PFSK-1 (cell line): ENCODE measurements at regions not wholly inside any gene's neighbourhood (a gene's known extent, or its start where the extent isn't known, plus 50 kb on each side); places are given as distances from the start of the nearest gene placed in this dataset.

Source experiments
- FOXP2 ChIP-seq: optimal IDR thresholded peaks from 2 replicates; pipeline ENCODE3; 2011; ENCODE audit warnings: borderline replicate concordance, control low read depth, inconsistent platforms; ENCODE audit not compliant: insufficient read depth; ENCODE audit errors: extremely low read length, extremely low read depth
- POLR2AphosphoS5 ChIP-seq: IDR thresholded peaks from 2 replicates; pipeline ENCODE4 v1.6.1; 2012; ENCODE audit warnings: low read depth, mild to moderate bottlenecking, control low read depth, low read length, moderate library complexity
- SIN3A ChIP-seq: IDR thresholded peaks from 2 replicates; pipeline ENCODE4 v1.6.1; 2012; ENCODE audit warnings: mild to moderate bottlenecking, low read length, moderate library complexity, borderline replicate concordance; ENCODE audit not compliant: insufficient read depth
- TAF1 ChIP-seq: IDR thresholded peaks from 2 replicates; pipeline ENCODE4 v1.6.1; 2012; ENCODE audit warnings: low read length, control low read depth, borderline replicate concordance; ENCODE audit not compliant: insufficient read depth
- TF ChIP-seq, protein P1 (sequence below), 2 experiments: IDR thresholded peaks; 2 replicates each; pipeline versions ENCODE4 v1.6.1 to v1.8.0; 2011 to 2012; ENCODE audit warnings: low read depth in 2 of 2, low read length in 2 of 2, control low read depth in 1 of 2, inconsistent platforms in 1 of 2, mild to moderate bottlenecking in 1 of 2, moderate library complexity in 1 of 2; ENCODE audit not compliant: insufficient read depth in 1 of 2

DNA sequence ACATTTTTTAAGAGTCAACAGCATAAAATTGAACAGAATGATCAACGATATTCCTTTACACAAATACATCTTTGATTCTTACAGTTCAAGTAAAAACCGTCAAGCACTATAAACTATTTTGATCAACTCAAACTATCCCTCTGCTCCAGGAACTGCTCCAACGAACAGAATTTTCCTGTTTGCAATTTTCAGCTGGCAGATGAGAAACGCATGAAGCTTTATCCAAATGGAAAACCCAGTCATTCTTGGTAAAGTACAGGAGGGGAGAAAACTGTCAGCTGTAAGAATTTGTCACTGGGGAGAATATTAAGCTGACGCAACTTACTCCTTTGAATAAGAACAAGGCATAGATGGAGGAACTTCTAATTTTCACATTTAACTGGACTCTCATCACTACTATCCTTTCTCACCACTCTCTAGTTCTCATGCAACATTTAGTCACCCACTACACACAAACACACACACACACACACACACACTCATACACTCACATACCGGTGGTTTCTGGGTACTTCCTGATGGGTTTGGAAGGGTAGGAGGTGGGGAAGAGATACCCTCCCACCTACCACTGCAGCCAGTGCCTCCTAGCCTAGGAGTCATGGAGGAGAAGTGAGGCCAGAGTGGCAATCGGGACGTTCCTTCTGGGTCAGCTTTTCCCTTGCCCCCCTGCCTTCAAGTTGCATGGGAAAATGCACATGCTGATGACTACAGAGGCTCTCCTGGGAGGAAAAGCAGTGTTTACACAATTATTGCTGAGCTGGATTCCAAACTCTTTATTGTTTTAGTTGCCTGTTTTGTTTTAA is 54.0 kb upstream of the SPATS2L start:
- TF ChIP-seq POLR2AphosphoS5 = no peak
- TF ChIP-seq FOXP2 = no peak
- no peak for TF ChIP-seq SIN3A
- TF ChIP-seq, protein P1, sequence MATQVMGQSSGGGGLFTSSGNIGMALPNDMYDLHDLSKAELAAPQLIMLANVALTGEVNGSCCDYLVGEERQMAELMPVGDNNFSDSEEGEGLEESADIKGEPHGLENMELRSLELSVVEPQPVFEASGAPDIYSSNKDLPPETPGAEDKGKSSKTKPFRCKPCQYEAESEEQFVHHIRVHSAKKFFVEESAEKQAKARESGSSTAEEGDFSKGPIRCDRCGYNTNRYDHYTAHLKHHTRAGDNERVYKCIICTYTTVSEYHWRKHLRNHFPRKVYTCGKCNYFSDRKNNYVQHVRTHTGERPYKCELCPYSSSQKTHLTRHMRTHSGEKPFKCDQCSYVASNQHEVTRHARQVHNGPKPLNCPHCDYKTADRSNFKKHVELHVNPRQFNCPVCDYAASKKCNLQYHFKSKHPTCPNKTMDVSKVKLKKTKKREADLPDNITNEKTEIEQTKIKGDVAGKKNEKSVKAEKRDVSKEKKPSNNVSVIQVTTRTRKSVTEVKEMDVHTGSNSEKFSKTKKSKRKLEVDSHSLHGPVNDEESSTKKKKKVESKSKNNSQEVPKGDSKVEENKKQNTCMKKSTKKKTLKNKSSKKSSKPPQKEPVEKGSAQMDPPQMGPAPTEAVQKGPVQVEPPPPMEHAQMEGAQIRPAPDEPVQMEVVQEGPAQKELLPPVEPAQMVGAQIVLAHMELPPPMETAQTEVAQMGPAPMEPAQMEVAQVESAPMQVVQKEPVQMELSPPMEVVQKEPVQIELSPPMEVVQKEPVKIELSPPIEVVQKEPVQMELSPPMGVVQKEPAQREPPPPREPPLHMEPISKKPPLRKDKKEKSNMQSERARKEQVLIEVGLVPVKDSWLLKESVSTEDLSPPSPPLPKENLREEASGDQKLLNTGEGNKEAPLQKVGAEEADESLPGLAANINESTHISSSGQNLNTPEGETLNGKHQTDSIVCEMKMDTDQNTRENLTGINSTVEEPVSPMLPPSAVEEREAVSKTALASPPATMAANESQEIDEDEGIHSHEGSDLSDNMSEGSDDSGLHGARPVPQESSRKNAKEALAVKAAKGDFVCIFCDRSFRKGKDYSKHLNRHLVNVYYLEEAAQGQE (IDR thresholded peaks at IDR 0.05; ENCODE audit: insufficient read depth in 1 of 2, low read depth in 2 of 2, low read length in 2 of 2) = no peak
- no peak for TF ChIP-seq TAF1

DNA sequence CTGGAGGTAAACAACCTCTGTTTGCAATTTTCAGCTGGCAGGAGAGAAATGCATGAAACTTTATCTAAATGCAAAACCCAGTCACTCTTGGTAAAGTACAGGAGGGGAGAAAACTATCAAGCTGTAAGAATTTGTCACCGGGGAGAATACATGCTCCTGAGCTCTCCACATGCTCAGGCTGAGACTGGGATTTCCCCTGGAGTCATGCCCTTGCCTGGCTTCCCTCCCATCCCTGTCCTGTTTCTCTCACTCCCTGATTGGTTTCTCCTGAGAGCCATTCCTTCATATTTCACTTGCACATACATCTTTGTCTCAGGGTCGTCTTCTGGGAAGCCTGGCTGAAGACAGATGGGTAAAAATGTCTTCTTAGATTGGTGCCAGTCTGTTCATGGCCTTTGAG is 52.9 kb upstream of the SPATS2L start:
- TF ChIP-seq TAF1 (no peak), POLR2AphosphoS5 (no peak), SIN3A (no peak), FOXP2 (no peak)
- TF ChIP-seq, protein P1 (IDR thresholded peaks at IDR 0.05; ENCODE audit: insufficient read depth in 1 of 2, low read depth in 2 of 2, low read length in 2 of 2) = no peak

DNA sequence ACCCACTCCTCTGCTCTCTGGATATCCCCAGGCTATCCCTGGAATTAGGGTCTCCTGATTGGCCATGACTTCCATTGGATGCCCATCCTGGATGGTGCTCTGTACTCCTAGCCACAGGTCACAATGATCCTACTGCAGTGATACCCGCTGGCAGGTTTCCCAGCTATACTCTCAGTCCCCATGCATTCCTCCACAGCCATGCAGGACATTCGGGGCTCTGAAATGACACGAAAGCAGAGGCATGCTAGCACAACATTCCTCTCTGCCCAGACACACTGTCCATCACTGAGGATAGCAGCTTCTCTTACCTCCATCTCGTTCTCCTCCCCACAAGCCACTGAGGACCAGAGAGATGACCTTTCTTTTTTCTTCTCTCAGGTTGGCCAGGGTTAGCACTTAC is 51.7 kb upstream of the SPATS2L start:
- no peak for TF ChIP-seq SIN3A
- TF ChIP-seq FOXP2 = no peak
- TF ChIP-seq, protein P1 (IDR thresholded peaks at IDR 0.05; ENCODE audit: insufficient read depth in 1 of 2, low read depth in 2 of 2, low read length in 2 of 2) = no peak
- no peak for TF ChIP-seq TAF1
- TF ChIP-seq POLR2AphosphoS5 = no peak

GRCh38 chr2:200255549-200255948 is 50.9 kb upstream of the SPATS2L start:
- no peak for TF ChIP-seq TAF1
- TF ChIP-seq, protein P1 (IDR thresholded peaks at IDR 0.05; ENCODE audit: insufficient read depth in 1 of 2, low read depth in 2 of 2, low read length in 2 of 2) = no peak
- no peak for TF ChIP-seq FOXP2
- no peak for TF ChIP-seq SIN3A
- TF ChIP-seq POLR2AphosphoS5 = no peak
